ENCODE measurements at regions not wholly inside any gene's neighbourhood (a gene's known extent, or its start where the extent isn't known, plus 50 kb on each side); places are given as distances from the start of the nearest gene placed in this dataset.

GRCh38 chr6:10465629-10466499 lies 51.0 kb upstream of the TFAP2A start:
- DNase-seq, result peak in 3 of 4 experiments; percentile 17 to 61 (median 41)

Data from suppressor macrophage (primary cell).